ENCODE measurements at regions not wholly inside any gene's neighbourhood (a gene's known extent, or its start where the extent isn't known, plus 50 kb on each side); places are given as distances from the start of the nearest gene placed in this dataset.

GRCh38 chr2:217124050-217124449 is 264.2 kb upstream of the TNP1 start:
- TF ChIP-seq CTCF (IDR thresholded peaks at IDR 0.05) = no peak
- Mint-ChIP-seq H3K4me3 (no peak overlapping the region), H3K9me3 (no peaks in the 10 kb centered on the region), H3K36me3 (ENCODE audit: low read depth) (no peaks in the 10 kb centered on the region), H3K27ac (no peak overlapping the region), H3K27me3 (ENCODE audit: low read depth, poor library complexity) (peaks cover 5% of the 10 kb centered on the region), H3K4me1 (peaks cover 22% of the 10 kb centered on the region)
- no peak for DNase-seq

DNA sequence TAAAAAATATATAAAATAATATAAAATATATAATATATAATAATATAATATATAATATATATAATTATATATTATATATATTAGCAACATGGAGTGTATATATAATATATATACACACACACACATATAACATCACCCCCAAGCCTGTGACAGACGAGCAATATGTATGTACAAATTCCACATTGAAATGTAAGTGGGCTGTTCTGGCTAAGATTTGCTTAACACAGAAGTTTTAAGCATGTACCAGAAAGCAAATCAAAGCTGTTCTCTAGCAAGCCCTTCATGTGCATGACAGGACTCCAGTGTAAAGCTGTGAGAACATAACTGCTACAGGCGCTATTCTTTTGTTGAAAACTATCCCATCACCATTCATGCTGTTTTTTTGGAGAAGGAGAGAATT is 261.7 kb upstream of the TNP1 start:
- no peaks in the 10 kb centered on the region for H3K36me3 Mint-ChIP-seq (ENCODE audit: low read depth)
- TF ChIP-seq CTCF (IDR thresholded peaks at IDR 0.05) = no peak
- peaks cover 35% of the 10 kb centered on the region for H3K4me1 Mint-ChIP-seq
- no peak for DNase-seq
- H3K27ac Mint-ChIP-seq = no peak overlapping the region
- peaks cover 8% of the 10 kb centered on the region for H3K27me3 Mint-ChIP-seq (ENCODE audit: low read depth, poor library complexity)
- H3K9me3 Mint-ChIP-seq = no peaks in the 10 kb centered on the region
- H3K4me3 Mint-ChIP-seq = no peak overlapping the region

- Mint-ChIP-seq H3K9me3 (no peaks in the 10 kb centered on the region), H3K27ac (no peak overlapping the region), H3K4me3 (no peak overlapping the region), H3K27me3 (ENCODE audit: low read depth, poor library complexity) (peaks cover 12% of the 10 kb centered on the region), H3K4me1 (peaks cover 43% of the 10 kb centered on the region), H3K36me3 (ENCODE audit: low read depth) (no peaks in the 10 kb centered on the region)
- no peak for TF ChIP-seq CTCF (IDR thresholded peaks at IDR 0.05)
- no peak for DNase-seq
Observed at GRCh38 chr2:217120429-217120828, 260.6 kb upstream of the TNP1 start.

DNA sequence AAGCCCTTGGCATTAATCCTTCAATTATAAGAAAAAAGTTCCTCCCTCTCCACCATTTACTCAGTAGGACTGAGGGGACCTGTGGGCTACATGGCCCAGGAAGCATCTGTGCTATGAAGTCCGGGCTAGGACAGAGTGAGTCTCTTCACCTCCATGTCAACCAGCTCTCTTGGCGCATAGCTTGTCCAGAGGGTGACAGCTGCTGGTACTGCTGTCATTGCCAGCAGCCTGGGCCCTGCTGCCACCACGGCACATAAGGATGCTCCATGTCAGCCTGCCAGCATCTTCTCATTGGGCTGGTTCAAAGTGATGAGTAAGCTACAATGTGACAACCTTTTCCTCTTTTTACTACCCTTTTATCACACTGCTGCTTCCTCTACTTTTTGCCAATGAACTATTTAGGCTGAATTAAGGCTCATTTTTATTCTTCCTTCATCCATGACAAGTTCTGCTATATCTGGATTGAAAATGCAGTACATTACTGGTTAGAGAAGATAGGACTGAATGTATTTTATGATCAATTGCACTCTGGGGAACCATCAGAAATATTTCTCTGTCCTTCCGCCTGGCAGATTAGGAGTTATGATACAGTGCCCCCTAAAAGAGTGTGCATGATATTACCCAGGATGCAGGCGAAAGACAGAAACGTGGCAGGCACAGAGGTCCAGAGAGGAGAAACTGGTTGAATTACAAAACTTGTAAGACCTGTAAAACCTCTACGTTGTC is 258.9 kb upstream of the TNP1 start:
- Mint-ChIP-seq H3K27me3 (ENCODE audit: low read depth, poor library complexity) (peaks cover 7% of the 10 kb centered on the region), H3K36me3 (ENCODE audit: low read depth) (no peaks in the 10 kb centered on the region), H3K4me1 (peaks cover 39% of the 10 kb centered on the region), H3K9me3 (no peaks in the 10 kb centered on the region), H3K27ac (no peak overlapping the region), H3K4me3 (no peak overlapping the region)
- no peak for DNase-seq
- TF ChIP-seq CTCF (IDR thresholded peaks at IDR 0.05) = no peak

DNA sequence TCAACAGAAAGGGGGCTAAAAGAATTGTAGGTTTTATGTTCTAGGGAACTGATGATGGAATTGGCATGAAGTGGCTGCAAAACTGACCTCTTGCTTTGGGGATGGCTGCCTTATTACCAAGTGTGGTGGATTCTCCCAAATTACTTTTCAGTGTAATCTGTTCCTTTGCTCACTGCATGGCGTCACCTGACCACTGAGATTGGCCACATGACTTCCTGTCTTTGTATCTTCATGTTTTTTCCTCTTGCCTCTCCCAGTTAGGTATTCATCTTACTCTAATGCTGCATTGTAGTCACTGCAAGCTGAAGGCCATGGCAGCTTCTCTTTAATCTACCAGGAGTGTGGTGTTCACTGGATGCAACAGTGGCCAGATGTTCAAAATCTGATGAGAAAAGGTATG is 257.7 kb upstream of the TNP1 start:
- Mint-ChIP-seq H3K27ac (no peak overlapping the region), H3K4me3 (no peak overlapping the region), H3K36me3 (ENCODE audit: low read depth) (no peaks in the 10 kb centered on the region), H3K9me3 (no peaks in the 10 kb centered on the region), H3K4me1 (peaks cover 30% of the 10 kb centered on the region), H3K27me3 (ENCODE audit: low read depth, poor library complexity) (peaks cover 14% of the 10 kb centered on the region)
- TF ChIP-seq CTCF (IDR thresholded peaks at IDR 0.05) = no peak
- DNase-seq = no peak

GRCh38 chr2:217116610-217117009 is 256.7 kb upstream of the TNP1 start:
- TF ChIP-seq CTCF (IDR thresholded peaks at IDR 0.05) = no peak
- H3K9me3 Mint-ChIP-seq = no peaks in the 10 kb centered on the region
- no peak for DNase-seq
- H3K4me1 Mint-ChIP-seq = peaks cover 21% of the 10 kb centered on the region
- peaks cover 14% of the 10 kb centered on the region for H3K27me3 Mint-ChIP-seq (ENCODE audit: low read depth, poor library complexity)
- H3K4me3 Mint-ChIP-seq = no peak overlapping the region
- no peak overlapping the region for H3K27ac Mint-ChIP-seq
- H3K36me3 Mint-ChIP-seq (ENCODE audit: low read depth) = no peaks in the 10 kb centered on the region

All from nephron progenitor cell (in vitro differentiated cells).